Common myeloid progenitor, CD34-positive (primary cell): ENCODE measurements at regions not wholly inside any gene's neighbourhood (a gene's known extent, or its start where the extent isn't known, plus 50 kb on each side); places are given as distances from the start of the nearest gene placed in this dataset.

Experiments
- CTCF ChIA-PET: fragments of 350-600 bp; sonication (Branson Sonifier 250); formaldehyde crosslinking; loops from one replicate; lab custom pipeline; 2021; ENCODE audit warnings: antibody characterized with exemption; lab: Charles Lee
- POLR2A ChIA-PET: fragments of 350-600 bp; sonication (Branson Sonifier 250); formaldehyde crosslinking; loops from one replicate; lab custom pipeline; 2021; ENCODE audit warnings: antibody characterized with exemption; lab: Charles Lee
- DNase-seq, 3 donors: peaks; one replicate each; pipeline versions ENCODE4 v3.0.0 to v3.0.0-alpha.2; 2013
- H3K27ac ChIP-seq, 2 experiments: 1 replicate in 1 of 2; 2 replicates in 1 of 2; pipeline ENCODE4 v1.7.0; 2013; ENCODE audit warnings: inconsistent platforms in 2 of 2, low read length in 2 of 2, mild to moderate bottlenecking in 2 of 2, low read depth in 1 of 2, moderate library complexity in 1 of 2; ENCODE audit not compliant: severe bottlenecking in 2 of 2, insufficient read depth in 1 of 2, poor library complexity in 1 of 2
- H3K27me3 ChIP-seq, 5 experiments: replicated peaks in 2 of 5; 1 replicate in 3 of 5; 2 replicates in 2 of 5; pipeline versions ENCODE4 v1.6.1 to v1.7.0; 2013; ENCODE audit warnings: low read length in 4 of 5, mild to moderate bottlenecking in 2 of 5, moderate library complexity in 2 of 5, inconsistent platforms in 1 of 5; ENCODE audit not compliant: insufficient read depth in 5 of 5, control insufficient read depth in 4 of 5
- H3K36me3 ChIP-seq, 4 experiments: 1 replicate in 2 of 4; 2 replicates in 2 of 4; pipeline versions ENCODE4 v1.6.1 to v1.7.0; 2013; ENCODE audit warnings: low read length in 3 of 4, control low read depth in 1 of 4, mild to moderate bottlenecking in 1 of 4; ENCODE audit not compliant: control insufficient read depth in 4 of 4, insufficient read depth in 4 of 4
- H3K4me1 ChIP-seq, 4 experiments: 1 replicate in 3 of 4; 2 replicates in 1 of 4; pipeline versions ENCODE4 v1.6.1 to v1.7.1; 2013; ENCODE audit warnings: low read length in 3 of 4, mild to moderate bottlenecking in 3 of 4, control low read depth in 1 of 4, inconsistent platforms in 1 of 4, moderate library complexity in 1 of 4; ENCODE audit not compliant: control insufficient read depth in 4 of 4, insufficient read depth in 4 of 4; ENCODE audit errors: control extremely low read depth in 1 of 4
- H3K4me3 ChIP-seq, 7 experiments: 1 replicate in 4 of 7; 2 replicates in 3 of 7; pipeline versions ENCODE4 v1.5.1 to v1.7.0; 2013; ENCODE audit warnings: mild to moderate bottlenecking in 7 of 7, low read length in 6 of 7, moderate library complexity in 6 of 7, inconsistent platforms in 2 of 7, low read depth in 2 of 7, control low read depth in 1 of 7; ENCODE audit not compliant: insufficient read depth in 4 of 7, control insufficient read depth in 1 of 7; ENCODE audit errors: extremely low read depth in 1 of 7
- H3K9me3 ChIP-seq, 5 experiments: 1 replicate in 4 of 5; 2 replicates in 1 of 5; pipeline versions ENCODE4 v1.6.1 to v1.7.1; 2013; ENCODE audit warnings: low read length in 4 of 5, mild to moderate bottlenecking in 2 of 5, inconsistent platforms in 1 of 5, low read depth in 1 of 5, moderate library complexity in 1 of 5; ENCODE audit not compliant: control insufficient read depth in 4 of 5, insufficient read depth in 2 of 5; ENCODE audit errors: control extremely low read depth in 1 of 5
- WGBS: methylation state at CpG from one replicate; pipeline ENCODE4 v1.1.5; 2013; ENCODE audit not compliant: insufficient coverage; 5-methylcytosine and 5-hydroxymethylcytosine counted together

DNA sequence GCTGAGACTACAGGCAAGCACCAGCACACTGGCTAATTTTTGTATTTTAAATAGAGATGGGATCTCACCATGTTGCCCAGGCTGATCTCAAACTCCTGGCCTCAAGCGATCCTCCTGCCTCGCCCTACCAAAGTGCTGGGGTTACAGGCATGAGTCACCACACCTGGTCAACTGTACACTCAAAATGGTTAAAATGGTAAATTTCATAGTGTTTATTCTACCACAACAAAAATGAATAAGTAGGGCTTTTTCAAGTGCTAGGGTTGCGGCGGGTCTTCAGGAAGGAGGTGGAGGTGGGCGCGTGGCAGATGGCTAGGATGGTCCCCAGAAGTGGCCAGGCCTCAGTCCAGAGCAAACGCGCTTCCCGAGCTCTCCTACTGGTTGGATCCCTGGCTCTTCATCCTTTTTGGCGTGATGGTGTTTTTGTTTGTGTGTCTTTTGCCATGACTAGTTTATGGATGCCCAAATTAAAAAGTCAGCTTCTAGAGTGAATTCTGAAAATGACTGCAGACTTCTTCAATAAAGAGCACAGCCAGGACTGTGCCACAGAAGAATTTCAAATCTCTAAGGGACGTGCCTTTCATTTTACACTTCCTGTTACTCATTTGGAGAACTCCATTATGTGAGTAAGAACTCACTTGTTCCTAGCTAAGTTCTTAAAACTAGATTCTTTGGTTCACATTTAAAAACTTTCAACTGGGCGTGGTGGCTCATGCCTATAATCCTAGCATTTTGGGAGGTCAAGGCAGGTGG is 73.9 kb downstream of the TMEM130 start:
- WGBS: 77% methylated on average over 6 of the region's 12 CpGs
- Histone ChIP-seq H3K36me3 (no peaks in the 10 kb centered on the region), H3K27ac (no peak overlapping the region), H3K27me3 (no peaks in the 10 kb centered on the region), H3K9me3 (peaks cover 0 to 8% (median 4%) of the 10 kb centered on the region in 5 experiments), H3K4me1 (no peaks in the 10 kb centered on the region), H3K4me3 (no peak overlapping the region)
- ChIA-PET CTCF (no interaction called here), POLR2A (no interaction called here)
- DNase-seq: peak in 1 of 3 donors; percentile 36
